K562 (cell line): ENCODE measurements at regions not wholly inside any gene's neighbourhood (a gene's known extent, or its start where the extent isn't known, plus 50 kb on each side); places are given as distances from the start of the nearest gene placed in this dataset.

Experiments used
- ATAC-seq: fragments of 200-7000 bp; cut with Tn5 transposase; 3 replicates; pipeline ENCODE4 v1.9.1; 2020; ENCODE audit warnings: moderate library complexity
- BruUV-seq: library from RNA; stranded (reverse); fragments of 400-500 nt; replicated peaks from 2 replicates; lab custom pipeline; 2021; lab: Mats Ljungman, UMichigan
- CTCF ChIA-PET: fragments of 300-600 bp; formaldehyde crosslinking; extraction: SDS; loops from one replicate; lab custom pipeline; 2021; ENCODE audit warnings: low intra/inter-chr PET ratio; lab: Yijun Ruan, JAX
- POLR2A ChIA-PET: fragments of 300-600, 350-650 bp; sonication (Branson Sonifier 250); formaldehyde crosslinking; extraction: SDS; loops from one replicate; lab custom pipeline; 2021; ENCODE audit warnings: antibody characterized with exemption, inconsistent platforms; lab: Yijun Ruan, JAX
- DNase-seq, 4 experiments: peaks; one replicate each; pipeline versions ENCODE4 v3.0.0 to v3.0.0-alpha.2; 2011 to 2018; ENCODE audit warnings: low spot score in 3 of 4, mixed read lengths in 3 of 4; ENCODE audit errors: extremely low read depth in 1 of 4
- FAIRE-seq: peaks from 2 replicates; lab custom pipeline; 2011; peaks lifted over from hg19 to GRCh38; lab: Jason Lieb, UNC
- H2AFZ ChIP-seq: 2 replicates; pipeline ENCODE4 v1.6.0; 2011; ENCODE audit warnings: low read depth, low read length, control low read depth, inconsistent platforms
- H3K27ac ChIP-seq: fragments of 200-600 bp; 3 replicates; pipeline ENCODE4 v1.8.0; 2011; ENCODE audit warnings: low read depth, mild to moderate bottlenecking, control low read depth, inconsistent platforms, low read length, moderate library complexity, mixed read lengths; ENCODE audit errors: extremely low read depth
- H3K27me3 ChIP-seq, 2 experiments: fragments of 300-600 bp in 1 of 2; 2 replicates in 1 of 2; 3 replicates in 1 of 2; pipeline versions ENCODE4 v1.6.0 to v1.8.0; 2011; ENCODE audit warnings: inconsistent platforms in 2 of 2, low read length in 2 of 2, mild to moderate bottlenecking in 1 of 2, mixed read lengths in 1 of 2, moderate library complexity in 1 of 2; ENCODE audit not compliant: control insufficient read depth in 2 of 2, insufficient read depth in 2 of 2
- H3K36me3 ChIP-seq: fragments of 300-600 bp; 3 replicates; pipeline ENCODE4 v1.8.0; 2011; ENCODE audit warnings: mild to moderate bottlenecking, low read length, inconsistent platforms; ENCODE audit not compliant: control insufficient read depth, insufficient read depth
- H3K4me1 ChIP-seq, 2 experiments: fragments of 200-600 bp in 1 of 2; replicated peaks in 1 of 2; 2 replicates in 1 of 2; 3 replicates in 1 of 2; pipeline versions ENCODE4 v1.5.1 to v1.8.0; 2011; ENCODE audit warnings: inconsistent platforms in 2 of 2, low read length in 2 of 2, mild to moderate bottlenecking in 1 of 2, mixed read lengths in 1 of 2, moderate library complexity in 1 of 2; ENCODE audit not compliant: control insufficient read depth in 2 of 2, insufficient read depth in 2 of 2
- H3K4me2 ChIP-seq: 2 replicates; pipeline ENCODE4 v1.6.1; 2011; ENCODE audit warnings: low read length, control low read depth, inconsistent platforms, mixed read lengths; ENCODE audit not compliant: insufficient read depth
- H3K4me3 ChIP-seq: fragments of 200-600 bp; sonication (generic), shearing (Covaris generic); 2 replicates; pipeline ENCODE4 v1.5.1; 2016; ENCODE audit warnings: control low read depth, inconsistent platforms
- H3K79me2 ChIP-seq: fragments of 200-600 bp; 3 replicates; pipeline ENCODE4 v1.8.0; 2011; ENCODE audit warnings: low read length, inconsistent platforms; ENCODE audit not compliant: control insufficient read depth, insufficient read depth
- H3K9ac ChIP-seq, 2 experiments: 2 replicates each; pipeline versions ENCODE4 v1.6.0 to v1.6.1; 2011; ENCODE audit warnings: low read depth in 2 of 2, low read length in 2 of 2, control low read depth in 1 of 2, inconsistent platforms in 1 of 2, mild to moderate bottlenecking in 1 of 2, mixed read lengths in 1 of 2; ENCODE audit not compliant: insufficient read depth in 1 of 2
- H3K9me1 ChIP-seq: one replicate; pipeline ENCODE4 v1.6.0; 2011; ENCODE audit warnings: inconsistent platforms, mild to moderate bottlenecking, low read length, moderate library complexity; ENCODE audit not compliant: control insufficient read depth, insufficient read depth
- H3K9me3 ChIP-seq: replicated peaks from 2 replicates; pipeline ENCODE4 v1.5.1; 2011; ENCODE audit warnings: low read depth, low read length, inconsistent platforms; ENCODE audit not compliant: control insufficient read depth, insufficient read depth
- H4K20me1 ChIP-seq: replicated peaks from 2 replicates; pipeline ENCODE4 v1.6.1; 2011; ENCODE audit warnings: low read length, inconsistent platforms, mixed read lengths; ENCODE audit not compliant: control insufficient read depth, insufficient read depth
- ATF3 ChIP-seq, 2 experiments: fragments of 450-650 bp in 1 of 2; sonication (generic) in 1 of 2; formaldehyde crosslinking in 1 of 2; IDR thresholded peaks in 1 of 2; conservative IDR thresholded peaks in 1 of 2; 2 replicates each; pipeline versions ENCODE4 v1.6.1 to v1.8.1; 2016 to 2023; ENCODE audit warnings: mild to moderate bottlenecking in 2 of 2, moderate library complexity in 2 of 2, inconsistent platforms in 1 of 2, missing genetic modification reagents in 1 of 2
- ATF7 ChIP-seq: fragments of 450-650 bp; IDR thresholded peaks from 2 replicates; pipeline ENCODE4 v1.7.1; 2014; ENCODE audit warnings: mild to moderate bottlenecking, moderate library complexity
- CEBPB ChIP-seq: fragments of 450-650 bp; IDR thresholded peaks from 2 replicates; pipeline ENCODE4 v1.6.1; 2016; ENCODE audit warnings: missing genetic modification characterization, missing compliant biosample characterization
- CEBPG ChIP-seq, 3 experiments: fragments of 200-800 bp in 1 of 3; sonication (Bioruptor generic) in 1 of 3; sonication (generic) in 1 of 3; formaldehyde crosslinking in 1 of 3; IDR thresholded peaks in 2 of 3; conservative IDR thresholded peaks in 1 of 3; 2 replicates each; pipeline versions ENCODE4 v1.6.1 to v1.8.0; 2016 to 2022; ENCODE audit warnings: missing compliant biosample characterization in 2 of 3, missing genetic modification characterization in 2 of 3, mild to moderate bottlenecking in 1 of 3, missing genetic modification reagents in 1 of 3
- MAZ ChIP-seq, 2 experiments: fragments of 450-650 bp in 1 of 2; sonication (generic) in 1 of 2; formaldehyde crosslinking; IDR thresholded peaks in 1 of 2; conservative IDR thresholded peaks in 1 of 2; 2 replicates each; pipeline versions ENCODE4 v1.4.0 to v1.5.0; 2020; ENCODE audit warnings: mild to moderate bottlenecking in 1 of 2, missing genetic modification reagents in 1 of 2
- MEIS2 ChIP-seq: fragments of 450-650 bp; IDR thresholded peaks from 2 replicates; pipeline ENCODE4 v1.6.1; 2014; ENCODE audit warnings: mild to moderate bottlenecking; ENCODE audit not compliant: partially characterized antibody
- PBX2 ChIP-seq, 2 experiments: IDR thresholded peaks in 1 of 2; conservative IDR thresholded peaks in 1 of 2; 2 replicates each; pipeline ENCODE4 v1.6.1; 2016; ENCODE audit warnings: low read depth in 2 of 2, mild to moderate bottlenecking in 1 of 2, missing compliant biosample characterization in 1 of 2, missing genetic modification characterization in 1 of 2, moderate library complexity in 1 of 2
- PKNOX1 ChIP-seq: fragments of 450-650 bp; IDR thresholded peaks from 2 replicates; pipeline ENCODE4 v1.6.1; 2016
- STAG1 ChIP-seq: sonication (generic); formaldehyde crosslinking; IDR thresholded peaks from 2 replicates; pipeline ENCODE4 v1.5.0; 2020; ENCODE audit warnings: missing genetic modification reagents, borderline replicate concordance
- WGBS: fragments of 100-300 bp; shearing (Covaris generic); methylation state at CpG from one replicate; pipeline ENCODE4 v1.1.6; 2016; ENCODE audit warnings: low coverage, mixed read lengths; ENCODE audit not compliant: insufficient coverage; ENCODE audit errors: missing lambda C conversion rate; 5-methylcytosine and 5-hydroxymethylcytosine counted together
- in situ Hi-C: fragments of 300-500 bp; cut with MboI; formaldehyde crosslinking; loops from 4 replicates; pipeline ENCODE4 v1.15.0; 2018; ENCODE audit warnings: inconsistent platforms, mixed read lengths
- intact Hi-C: fragments of 100-400 bp; cut with micrococcal nuclease; formaldehyde crosslinking; loops from 2 replicates; pipeline ENCODE4 v1.14.2; 2022

- Histone ChIP-seq H3K9me3 (no peaks in the 10 kb centered on the region; the same call in 1 of the 2 replicates), H3K36me3 (no peaks in the 10 kb centered on the region), H3K27ac (no peak overlapping the region), H3K4me3 (no peak overlapping the region), H3K4me2 (no peak overlapping the region), H3K9ac (no peak overlapping the region), H4K20me1 (no peaks in the 10 kb centered on the region), H3K4me1 (no peaks in the 10 kb centered on the region), H2AFZ (no peak overlapping the region), H3K9me1 (no peaks in the 10 kb centered on the region), H3K27me3 (no peaks in the 10 kb centered on the region), H3K79me2 (no peaks in the 10 kb centered on the region)
- CTCF ChIA-PET = interaction anchor here (0.7 kb wide), 1 partner anchor 223 kb away, joined by 5 read pairs; no protein-coding TSS in a partner anchor
- in situ Hi-C loops (no loop called here), intact Hi-C loops (no loop called here)
- ATAC-seq (no peak), DNase-seq (no peak), FAIRE-seq (peak; percentile 32)
- POLR2A ChIA-PET = no interaction called here
- no TSS peak for BruUV-seq
- 17% methylated on average over 4 of the region's 4 CpGs for WGBS
- peak; percentile 75 for TF ChIP-seq PKNOX1
- TF ChIP-seq CEBPB = peak; percentile 23; the same call in 1 of the 2 replicates
- no peak for TF ChIP-seq MAZ (CRISPR knock-in tag; conservative IDR thresholded peaks at IDR 0.05 in 1 of 2, IDR thresholded peaks at IDR 0.05 in 1 of 2)
- no peak for TF ChIP-seq STAG1 (CRISPR knock-in tag)
- no peak for TF ChIP-seq PBX2 (CRISPR knock-in tag; IDR thresholded peaks at IDR 0.05; ENCODE audit: low read depth)
- peak; percentile 84 for TF ChIP-seq PBX2 (tag; conservative IDR thresholded peaks at IDR 0.05; ENCODE audit: low read depth)
- no peak for TF ChIP-seq CEBPG (CRISPR knock-in tag; IDR thresholded peaks at IDR 0.05)
- peak; percentile 54 to 83; a peak in 3 of 4 replicates for TF ChIP-seq CEBPG (tag; conservative IDR thresholded peaks at IDR 0.05 in 1 of 2, IDR thresholded peaks at IDR 0.05 in 1 of 2)
- TF ChIP-seq MEIS2 = peak; percentile 88
- TF ChIP-seq ATF7 = 0 out of 2 replicates have a peak, but pooled peaks have one; percentile 29
- TF ChIP-seq ATF3 (IDR thresholded peaks at IDR 0.05) = peak; percentile 81
- TF ChIP-seq ATF3 (CRISPR knock-in tag; conservative IDR thresholded peaks at IDR 0.05) = no peak
Measured at GRCh38 chr13:50220938-50221337, 205.7 kb downstream of the KCNRG start.
